Kidney capillary endothelial cell (primary cell): ENCODE measurements at regions not wholly inside any gene's neighbourhood (a gene's known extent, or its start where the extent isn't known, plus 50 kb on each side); places are given as distances from the start of the nearest gene placed in this dataset.

ENCODE experiments used
- DNase-seq: peaks from one replicate; pipeline ENCODE4 v3.0.0-alpha.2; 2018; ENCODE audit warnings: low spot score

GRCh38 chr7:3195160-3195559 is 105.9 kb upstream of the SDK1 start:
- DNase-seq = no peak

- no peak for DNase-seq
These were observed 104.2 kb upstream of the SDK1 start for GRCh38 chr7:3196629-3197400.

- no peak for DNase-seq
These were observed 103.4 kb upstream of the SDK1 start for GRCh38 chr7:3197567-3198213.

- no peak for DNase-seq
These were observed 102.7 kb upstream of the SDK1 start for GRCh38 chr7:3198316-3198715.

- DNase-seq = peak; percentile 18
These were observed 100.5 kb upstream of the SDK1 start for GRCh38 chr7:3200504-3200903.

GRCh38 chr7:3201306-3201705 is 99.7 kb upstream of the SDK1 start:
- DNase-seq = no peak

GRCh38 chr7:3201937-3202710 is 98.9 kb upstream of the SDK1 start:
- no peak for DNase-seq

GRCh38 chr7:3204526-3204925 is 96.5 kb upstream of the SDK1 start:
- DNase-seq = no peak

GRCh38 chr7:3206101-3206500 is 95.0 kb upstream of the SDK1 start:
- no peak for DNase-seq

- DNase-seq = no peak
These were observed 94.3 kb upstream of the SDK1 start for GRCh38 chr7:3206771-3207191.

- no peak for DNase-seq
These were observed 93.6 kb upstream of the SDK1 start for GRCh38 chr7:3207387-3207902.

- no peak for DNase-seq
These were observed 90.5 kb upstream of the SDK1 start for GRCh38 chr7:3210531-3210930.

- no peak for DNase-seq
These were observed 87.0 kb upstream of the SDK1 start for GRCh38 chr7:3214090-3214413.

- DNase-seq = no peak
These were observed 85.1 kb upstream of the SDK1 start for GRCh38 chr7:3215624-3216585.

GRCh38 chr7:3217166-3217565 is 83.9 kb upstream of the SDK1 start:
- DNase-seq = no peak

GRCh38 chr7:3218411-3219225 is 82.4 kb upstream of the SDK1 start:
- no peak for DNase-seq

- no peak for DNase-seq
These were observed 71.1 kb upstream of the SDK1 start for GRCh38 chr7:3229904-3230470.

GRCh38 chr7:3230908-3231307 is 70.1 kb upstream of the SDK1 start:
- DNase-seq = no peak

GRCh38 chr7:3232228-3232627 is 68.8 kb upstream of the SDK1 start:
- no peak for DNase-seq

- DNase-seq = no peak
These were observed 67.8 kb upstream of the SDK1 start for GRCh38 chr7:3233301-3233700.

GRCh38 chr7:3234051-3234450 is 67.0 kb upstream of the SDK1 start:
- DNase-seq = no peak
